CD4-positive, alpha-beta T cell (primary cell): ENCODE measurements at regions not wholly inside any gene's neighbourhood (a gene's known extent, or its start where the extent isn't known, plus 50 kb on each side); places are given as distances from the start of the nearest gene placed in this dataset.

ENCODE experiments used
- ATAC-seq: fragments of 200-7000 bp; cut with Tn5 transposase; one replicate; pipeline ENCODE4 v1.10.0; 2022; ENCODE audit warnings: mild to moderate bottlenecking; ENCODE audit not compliant: poor library complexity
- CTCF ChIA-PET: fragments of 350-600 bp; sonication (Branson Sonifier 250); formaldehyde crosslinking; loops from one replicate; lab custom pipeline; 2021; ENCODE audit warnings: antibody characterized with exemption, inconsistent platforms; lab: Charles Lee
- POLR2A ChIA-PET: fragments of 350-600 bp; sonication (Branson Sonifier 250); formaldehyde crosslinking; loops from one replicate; lab custom pipeline; 2021; ENCODE audit warnings: antibody characterized with exemption, inconsistent platforms; lab: Charles Lee
- DNase-seq, 14 experiments: peaks; one replicate each; pipeline ENCODE4 v3.0.0-alpha.2; 2013 to 2020; ENCODE audit warnings: mixed read lengths in 2 of 14
- H3K27ac ChIP-seq, 2 donors: one replicate each; pipeline versions ENCODE4 v1.5.1 to v1.7.0; 2013; ENCODE audit warnings: low read length in 2 of 2, low read depth in 1 of 2, mild to moderate bottlenecking in 1 of 2
- H3K27me3 ChIP-seq, 2 experiments: 1 replicate in 1 of 2; 2 replicates in 1 of 2; pipeline versions ENCODE4 v1.6.1 to v1.7.0; 2013; ENCODE audit warnings: low read length in 2 of 2, control low read depth in 1 of 2, mild to moderate bottlenecking in 1 of 2, moderate library complexity in 1 of 2; ENCODE audit not compliant: insufficient read depth in 2 of 2, control insufficient read depth in 1 of 2
- H3K36me3 ChIP-seq: one replicate; pipeline ENCODE4 v1.6.1; 2013; ENCODE audit warnings: low read length, control low read depth; ENCODE audit not compliant: insufficient read depth
- H3K4me1 ChIP-seq: one replicate; pipeline ENCODE4 v1.6.1; 2013; ENCODE audit warnings: low read length, control low read depth; ENCODE audit not compliant: insufficient read depth
- H3K4me3 ChIP-seq: one replicate; pipeline ENCODE4 v1.5.1; 2013; ENCODE audit warnings: mild to moderate bottlenecking, low read length, moderate library complexity
- H3K9me3 ChIP-seq, 2 experiments: 1 replicate in 1 of 2; 2 replicates in 1 of 2; pipeline versions ENCODE4 v1.6.1 to v1.7.0; 2013; ENCODE audit warnings: low read length in 2 of 2, mild to moderate bottlenecking in 2 of 2, control low read depth in 1 of 2, moderate library complexity in 1 of 2; ENCODE audit not compliant: control insufficient read depth in 1 of 2, insufficient read depth in 1 of 2
- H3K27ac Mint-ChIP-seq: one replicate; pipeline ENCODE4 v1.8.0; 2020; ENCODE audit warnings: mixed read lengths
- H3K27me3 Mint-ChIP-seq: one replicate; pipeline ENCODE4 v1.8.0; 2021; ENCODE audit warnings: mixed read lengths
- H3K36me3 Mint-ChIP-seq: one replicate; pipeline ENCODE4 v1.8.0; 2021; ENCODE audit warnings: low read depth, mixed read lengths
- H3K4me1 Mint-ChIP-seq: one replicate; pipeline ENCODE4 v1.8.0; 2021; ENCODE audit warnings: low read depth, mixed read lengths
- H3K4me3 Mint-ChIP-seq: one replicate; pipeline ENCODE4 v1.8.0; 2020; ENCODE audit warnings: mild to moderate bottlenecking, mixed read lengths
- H3K9me3 Mint-ChIP-seq: one replicate; pipeline ENCODE4 v1.8.0; 2020; ENCODE audit warnings: mixed read lengths
- intact Hi-C, 2 experiments: fragments of 100-400 bp; cut with DNase I in 1 of 2; cut with micrococcal nuclease in 1 of 2; formaldehyde crosslinking; loops; one replicate each; pipeline versions ENCODE4 v1.15.1 to v1.9.0; 2023 to 2025; cut with DNase I, micrococcal nuclease
- TF ChIP-seq, protein P1 (sequence below): fragments of 200-600 bp; IDR thresholded peaks from one replicate; pipeline ENCODE4 v1.8.0; 2022; ENCODE audit warnings: antibody characterized with exemption, mild to moderate bottlenecking

DNA sequence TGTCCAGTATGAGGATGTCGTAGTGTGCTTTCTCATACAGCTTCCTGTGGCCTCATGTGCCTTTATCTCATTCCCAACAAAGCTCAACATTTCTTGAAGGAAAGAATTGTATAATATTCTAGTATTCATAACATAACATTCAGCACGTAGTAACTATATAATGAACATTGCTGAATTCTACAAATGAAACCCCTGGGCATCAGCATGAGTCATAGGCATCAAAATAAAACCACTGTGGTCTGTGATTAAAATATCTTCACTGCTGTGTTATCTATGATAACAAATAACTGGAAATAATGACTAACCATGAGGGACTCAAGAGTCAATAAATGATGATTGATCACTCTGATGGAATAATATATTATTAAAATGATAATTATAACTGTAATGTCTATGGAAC lies 255.2 kb downstream of the EMP1 start:
- DNase-seq (no peak), ATAC-seq (no peak)
- intact Hi-C loops, result no loop called here
- Histone ChIP-seq H3K27ac (no peak overlapping the region), H3K4me1 (no peaks in the 10 kb centered on the region), H3K36me3 (no peaks in the 10 kb centered on the region), H3K4me3 (no peak overlapping the region), H3K9me3 (peaks cover 0 to 10% of the 10 kb centered on the region in 2 experiments), H3K27me3 (peaks cover 8 to 13% of the 10 kb centered on the region in 2 experiments)
- H3K4me1 Mint-ChIP-seq, result no peaks in the 10 kb centered on the region
- no peaks in the 10 kb centered on the region for H3K9me3 Mint-ChIP-seq
- TF ChIP-seq, protein P1, sequence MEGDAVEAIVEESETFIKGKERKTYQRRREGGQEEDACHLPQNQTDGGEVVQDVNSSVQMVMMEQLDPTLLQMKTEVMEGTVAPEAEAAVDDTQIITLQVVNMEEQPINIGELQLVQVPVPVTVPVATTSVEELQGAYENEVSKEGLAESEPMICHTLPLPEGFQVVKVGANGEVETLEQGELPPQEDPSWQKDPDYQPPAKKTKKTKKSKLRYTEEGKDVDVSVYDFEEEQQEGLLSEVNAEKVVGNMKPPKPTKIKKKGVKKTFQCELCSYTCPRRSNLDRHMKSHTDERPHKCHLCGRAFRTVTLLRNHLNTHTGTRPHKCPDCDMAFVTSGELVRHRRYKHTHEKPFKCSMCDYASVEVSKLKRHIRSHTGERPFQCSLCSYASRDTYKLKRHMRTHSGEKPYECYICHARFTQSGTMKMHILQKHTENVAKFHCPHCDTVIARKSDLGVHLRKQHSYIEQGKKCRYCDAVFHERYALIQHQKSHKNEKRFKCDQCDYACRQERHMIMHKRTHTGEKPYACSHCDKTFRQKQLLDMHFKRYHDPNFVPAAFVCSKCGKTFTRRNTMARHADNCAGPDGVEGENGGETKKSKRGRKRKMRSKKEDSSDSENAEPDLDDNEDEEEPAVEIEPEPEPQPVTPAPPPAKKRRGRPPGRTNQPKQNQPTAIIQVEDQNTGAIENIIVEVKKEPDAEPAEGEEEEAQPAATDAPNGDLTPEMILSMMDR, result no peak
- H3K4me3 Mint-ChIP-seq, result no peak overlapping the region
- ChIA-PET POLR2A (no interaction called here), CTCF (no interaction called here)
- H3K27me3 Mint-ChIP-seq, result peaks cover 6% of the 10 kb centered on the region
- no peak overlapping the region for H3K27ac Mint-ChIP-seq
- no peaks in the 10 kb centered on the region for H3K36me3 Mint-ChIP-seq

DNA sequence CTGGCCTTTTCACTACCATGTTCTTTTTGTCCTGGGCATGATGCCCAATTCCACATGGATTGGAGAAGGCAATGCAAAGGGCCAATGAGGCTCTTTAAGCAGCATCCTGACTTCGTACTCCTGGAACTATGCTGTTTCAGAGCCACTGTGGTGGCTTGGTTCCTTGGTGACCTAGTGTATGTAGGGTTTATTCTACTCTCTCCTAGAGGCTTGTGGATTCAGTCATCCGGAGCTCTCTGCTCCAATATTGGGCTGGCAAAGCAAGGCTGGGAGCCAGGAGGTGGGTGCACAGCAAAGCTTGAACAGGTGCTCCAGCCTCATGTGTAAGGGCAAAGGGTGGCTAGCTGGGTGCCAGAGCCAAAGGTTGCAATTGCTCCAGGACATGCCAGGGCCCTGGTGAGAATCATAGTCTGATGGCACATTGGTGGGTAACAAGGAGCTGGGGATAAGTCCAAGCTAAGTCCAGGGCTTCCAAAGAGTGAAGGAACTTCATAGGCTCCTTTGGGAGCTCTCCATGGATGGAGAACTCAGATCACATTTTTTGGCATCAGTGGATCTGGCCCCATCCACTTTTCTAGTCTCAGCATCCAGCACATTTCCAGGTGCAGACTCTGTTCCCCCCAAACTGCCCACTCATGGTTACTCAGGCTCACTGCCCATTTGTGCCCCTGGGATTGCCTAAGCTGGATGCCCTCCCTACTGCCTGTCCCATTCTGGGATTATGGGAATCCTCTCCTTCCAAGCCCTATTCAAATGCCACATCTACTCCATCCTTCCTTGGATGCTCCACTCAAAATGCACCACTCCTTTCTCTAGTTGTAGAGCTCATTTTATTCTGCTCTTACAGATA lies 253.9 kb downstream of the EMP1 start:
- Histone ChIP-seq H3K4me1 (no peaks in the 10 kb centered on the region), H3K27me3 (peaks cover 6 to 13% of the 10 kb centered on the region in 2 experiments), H3K4me3 (no peak overlapping the region), H3K9me3 (peaks cover 0 to 10% of the 10 kb centered on the region in 2 experiments), H3K36me3 (no peaks in the 10 kb centered on the region), H3K27ac (no peak overlapping the region)
- intact Hi-C loops, result no loop called here
- DNase-seq (no peak), ATAC-seq (no peak)
- H3K27me3 Mint-ChIP-seq, result peaks cover 6% of the 10 kb centered on the region
- POLR2A ChIA-PET, result no interaction called here
- H3K4me1 Mint-ChIP-seq, result no peaks in the 10 kb centered on the region
- H3K4me3 Mint-ChIP-seq, result no peak overlapping the region
- H3K27ac Mint-ChIP-seq, result no peak overlapping the region
- CTCF ChIA-PET, result no interaction called here
- TF ChIP-seq, protein P1, result no peak
- H3K9me3 Mint-ChIP-seq, result no peaks in the 10 kb centered on the region
- no peaks in the 10 kb centered on the region for H3K36me3 Mint-ChIP-seq

DNA sequence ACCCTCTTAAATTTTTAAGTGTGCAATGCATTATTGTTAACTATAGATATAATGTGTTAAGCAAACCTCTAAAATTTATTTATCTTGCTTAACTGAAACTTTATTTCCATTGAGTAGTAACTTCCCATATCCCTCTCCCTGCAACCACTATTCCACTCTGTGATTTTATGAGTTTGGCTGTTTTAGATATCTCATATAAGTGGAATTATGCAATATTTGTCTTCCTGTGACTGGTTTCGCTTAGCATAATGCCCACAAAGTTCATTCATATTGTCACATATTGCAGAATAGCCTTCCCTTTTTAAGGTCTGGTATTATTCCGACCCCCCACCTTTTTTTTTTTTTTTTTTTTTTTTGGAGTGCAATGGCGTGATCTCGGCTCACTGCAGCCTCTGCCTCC lies 247.6 kb downstream of the EMP1 start:
- no peak overlapping the region for H3K4me3 ChIP-seq
- DNase-seq (no peak), ATAC-seq (no peak)
- H3K4me1 ChIP-seq, result no peaks in the 10 kb centered on the region
- no peaks in the 10 kb centered on the region for H3K27me3 ChIP-seq
- H3K36me3 ChIP-seq, result no peaks in the 10 kb centered on the region
- TF ChIP-seq, protein P1, result no peak
- no peak overlapping the region for H3K27ac Mint-ChIP-seq
- no peaks in the 10 kb centered on the region for H3K36me3 Mint-ChIP-seq
- H3K27ac ChIP-seq, result no peak overlapping the region
- H3K9me3 ChIP-seq, result no peaks in the 10 kb centered on the region
- no peaks in the 10 kb centered on the region for H3K4me1 Mint-ChIP-seq
- no peaks in the 10 kb centered on the region for H3K9me3 Mint-ChIP-seq
- CTCF ChIA-PET, result no interaction called here
- intact Hi-C loops, result no loop called here
- no peak overlapping the region for H3K4me3 Mint-ChIP-seq
- POLR2A ChIA-PET, result no interaction called here
- no peaks in the 10 kb centered on the region for H3K27me3 Mint-ChIP-seq
